HFFc6 (cell line): ENCODE measurements at regions not wholly inside any gene's neighbourhood (a gene's known extent, or its start where the extent isn't known, plus 50 kb on each side); places are given as distances from the start of the nearest gene placed in this dataset.

Source experiments
- DNase-seq: peaks from one replicate; pipeline ENCODE4 v3.0.0-alpha.2; 2018
- H3K27ac Mint-ChIP-seq: 2 replicates; pipeline ENCODE4 v1.8.0; 2020; ENCODE audit warnings: mild to moderate bottlenecking, mixed read lengths
- H3K27me3 Mint-ChIP-seq: 2 replicates; pipeline ENCODE4 v1.8.0; 2021; ENCODE audit warnings: mild to moderate bottlenecking, moderate library complexity, mixed read lengths; ENCODE audit not compliant: insufficient read depth
- H3K36me3 Mint-ChIP-seq: 2 replicates; pipeline ENCODE4 v1.8.0; 2021; ENCODE audit warnings: low read depth, mixed read lengths
- H3K4me1 Mint-ChIP-seq: 2 replicates; pipeline ENCODE4 v1.8.0; 2020; ENCODE audit warnings: low read depth, mixed read lengths
- H3K4me3 Mint-ChIP-seq: 2 replicates; pipeline ENCODE4 v1.8.0; 2020; ENCODE audit warnings: mild to moderate bottlenecking, moderate library complexity, mixed read lengths
- H3K9me3 Mint-ChIP-seq: 2 replicates; pipeline ENCODE4 v1.8.0; 2020; ENCODE audit warnings: mild to moderate bottlenecking, mixed read lengths
- CTCF ChIP-seq: fragments of 200-600 bp; sonication (generic); IDR thresholded peaks from 2 replicates; pipeline ENCODE4 v1.5.0; 2021; ENCODE audit warnings: antibody characterized with exemption, mild to moderate bottlenecking

GRCh38 chr13:111043575-111043982 is 71.5 kb upstream of the ARHGEF7 start:
- Mint-ChIP-seq H3K9me3 (no peaks in the 10 kb centered on the region), H3K27ac (peak overlapping the region; percentile 85), H3K36me3 (no peaks in the 10 kb centered on the region), H3K4me1 (peaks cover 29% of the 10 kb centered on the region), H3K27me3 (peaks cover 5% of the 10 kb centered on the region), H3K4me3 (peak overlapping the region; percentile 7; the same call in 1 of the 2 replicates)
- no peak for TF ChIP-seq CTCF
- DNase-seq: peak; percentile 53

- H3K9me3 Mint-ChIP-seq: no peaks in the 10 kb centered on the region
- no peak overlapping the region for H3K27ac Mint-ChIP-seq
- no peak for DNase-seq
- H3K27me3 Mint-ChIP-seq: peaks cover 5% of the 10 kb centered on the region
- H3K4me1 Mint-ChIP-seq: peaks cover 29% of the 10 kb centered on the region
- H3K36me3 Mint-ChIP-seq: no peaks in the 10 kb centered on the region
- no peak overlapping the region for H3K4me3 Mint-ChIP-seq
- no peak for TF ChIP-seq CTCF
Measured at GRCh38 chr13:111042661-111043226, 72.4 kb upstream of the ARHGEF7 start.

GRCh38 chr13:111040830-111041229 is 74.3 kb upstream of the ARHGEF7 start:
- no peak for TF ChIP-seq CTCF
- Mint-ChIP-seq H3K36me3 (no peaks in the 10 kb centered on the region), H3K27me3 (peaks cover 5% of the 10 kb centered on the region), H3K4me3 (no peak overlapping the region), H3K27ac (no peak overlapping the region), H3K9me3 (no peaks in the 10 kb centered on the region), H3K4me1 (peaks cover 17% of the 10 kb centered on the region)
- no peak for DNase-seq

GRCh38 chr13:111039735-111040134 is 75.4 kb upstream of the ARHGEF7 start:
- no peak overlapping the region for H3K4me3 Mint-ChIP-seq
- H3K4me1 Mint-ChIP-seq: peaks cover 21% of the 10 kb centered on the region
- DNase-seq: no peak
- H3K36me3 Mint-ChIP-seq: no peaks in the 10 kb centered on the region
- H3K9me3 Mint-ChIP-seq: no peaks in the 10 kb centered on the region
- TF ChIP-seq CTCF: no peak
- peaks cover 5% of the 10 kb centered on the region for H3K27me3 Mint-ChIP-seq
- H3K27ac Mint-ChIP-seq: no peak overlapping the region

- peaks cover 5% of the 10 kb centered on the region for H3K27me3 Mint-ChIP-seq
- H3K9me3 Mint-ChIP-seq: no peaks in the 10 kb centered on the region
- H3K4me1 Mint-ChIP-seq: peaks cover 22% of the 10 kb centered on the region
- no peak overlapping the region for H3K27ac Mint-ChIP-seq
- no peak for TF ChIP-seq CTCF
- DNase-seq: no peak
- no peaks in the 10 kb centered on the region for H3K36me3 Mint-ChIP-seq
- no peak overlapping the region for H3K4me3 Mint-ChIP-seq
Measured at GRCh38 chr13:111038887-111039286, 76.2 kb upstream of the ARHGEF7 start.

GRCh38 chr13:111037927-111038326 is 77.2 kb upstream of the ARHGEF7 start:
- peaks cover 22% of the 10 kb centered on the region for H3K4me1 Mint-ChIP-seq
- DNase-seq: no peak
- H3K36me3 Mint-ChIP-seq: no peaks in the 10 kb centered on the region
- no peak overlapping the region for H3K4me3 Mint-ChIP-seq
- H3K9me3 Mint-ChIP-seq: no peaks in the 10 kb centered on the region
- no peak for TF ChIP-seq CTCF
- H3K27ac Mint-ChIP-seq: no peak overlapping the region
- peaks cover 9% of the 10 kb centered on the region for H3K27me3 Mint-ChIP-seq
